GM12872 (cell line): ENCODE measurements at regions not wholly inside any gene's neighbourhood (a gene's known extent, or its start where the extent isn't known, plus 50 kb on each side); places are given as distances from the start of the nearest gene placed in this dataset.

Source experiments
- CTCF ChIP-seq: IDR thresholded peaks from 3 replicates; pipeline ENCODE4 v1.5.1; 2011; ENCODE audit warnings: low read depth, mild to moderate bottlenecking, low read length, moderate library complexity; ENCODE audit not compliant: insufficient read depth

- no peak for TF ChIP-seq CTCF
Measured at GRCh38 chr5:130706696-130707095, 458.4 kb downstream of the HINT1 start.

DNA sequence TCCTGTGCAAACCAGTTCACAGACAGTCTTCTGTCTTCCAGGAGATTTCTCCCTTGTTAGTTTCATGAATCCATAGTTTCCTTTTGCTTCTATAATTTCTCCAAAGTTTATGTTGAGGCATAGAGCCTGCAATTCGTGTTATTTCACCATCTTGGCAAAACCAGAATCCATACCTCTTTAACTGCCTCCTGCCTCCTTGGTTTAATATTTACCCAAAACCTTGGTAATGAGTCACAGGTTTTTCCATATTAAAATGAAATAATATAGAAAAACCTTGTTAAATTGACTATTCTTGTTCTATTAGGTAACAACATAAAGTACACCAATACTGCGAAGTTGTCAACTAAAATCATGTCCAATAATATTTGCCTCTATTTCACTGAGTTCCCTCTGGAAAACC, 459.7 kb downstream of the HINT1 start:
- TF ChIP-seq CTCF: no peak

GRCh38 chr5:130693509-130693908, 471.5 kb downstream of the HINT1 start:
- TF ChIP-seq CTCF: no peak

DNA sequence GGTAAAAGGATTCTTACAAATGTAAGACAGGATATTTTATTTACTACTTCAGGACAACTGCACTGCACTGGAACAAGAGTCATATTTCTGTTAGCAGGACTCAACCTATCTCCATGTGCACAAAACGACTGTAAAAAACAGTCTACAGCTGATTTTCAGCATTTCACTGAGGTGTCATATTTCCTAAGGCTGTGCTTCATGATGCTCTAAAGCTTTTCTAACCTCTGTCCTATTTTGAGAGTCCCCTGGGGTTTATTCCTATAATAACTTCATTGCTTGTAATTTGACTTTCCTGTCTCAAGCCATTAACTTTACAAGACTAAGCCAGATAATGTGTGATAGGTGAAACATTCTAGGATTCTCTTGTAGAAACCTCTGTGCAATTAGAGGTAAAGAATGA, 472.3 kb downstream of the HINT1 start:
- TF ChIP-seq CTCF: no peak

DNA sequence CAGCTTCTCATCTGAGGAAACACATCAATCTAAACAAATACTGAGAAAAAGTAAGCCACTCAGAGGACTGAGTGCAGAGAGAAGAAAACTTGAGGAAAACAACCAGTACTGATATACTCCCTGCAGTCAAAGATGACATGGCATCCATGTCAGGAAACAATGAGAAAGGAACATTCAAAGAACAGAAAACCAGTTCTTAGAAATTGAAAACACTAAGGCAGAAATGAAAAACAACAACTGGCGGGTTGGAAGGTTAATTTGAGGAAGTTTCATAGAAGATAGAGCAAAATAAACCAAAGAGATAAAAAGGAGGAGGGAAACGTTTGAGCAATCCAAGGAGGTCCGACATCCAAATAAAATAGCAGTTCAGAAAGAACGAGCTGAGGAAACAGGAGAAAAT, 475.2 kb downstream of the HINT1 start:
- TF ChIP-seq CTCF: no peak

GRCh38 chr5:130687085-130687733, 477.8 kb downstream of the HINT1 start:
- TF ChIP-seq CTCF: no peak

DNA sequence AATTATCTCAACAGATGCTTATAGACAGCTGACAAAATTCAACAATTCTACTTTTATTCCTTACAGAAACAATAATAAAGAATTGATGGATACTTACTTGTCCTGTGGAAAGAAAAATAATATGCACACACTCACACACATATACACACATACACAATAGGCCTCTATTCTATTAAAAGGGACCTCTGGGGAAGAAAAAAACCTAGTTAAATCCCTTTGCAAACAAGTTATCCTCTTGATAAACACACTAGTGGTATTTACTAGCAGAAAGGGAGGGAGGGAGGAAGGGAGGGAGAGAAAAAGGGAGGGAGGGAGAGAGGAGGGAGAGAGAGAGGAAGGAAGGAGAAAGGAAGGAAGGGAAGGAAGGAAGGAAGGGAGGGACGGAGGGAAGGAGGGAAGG, 486.4 kb downstream of the HINT1 start:
- TF ChIP-seq CTCF: no peak
